D721Med (cell line): ENCODE measurements at regions not wholly inside any gene's neighbourhood (a gene's known extent, or its start where the extent isn't known, plus 50 kb on each side); places are given as distances from the start of the nearest gene placed in this dataset.

ENCODE experiments used
- DNase-seq: peaks from one replicate; pipeline ENCODE4 v3.0.0; 2011; ENCODE audit warnings: low spot score; ENCODE audit not compliant: insufficient read length
- FAIRE-seq: peaks from 2 replicates; lab custom pipeline; 2011; peaks lifted over from hg19 to GRCh38; lab: Jason Lieb, UNC
- TF ChIP-seq, protein P1 (sequence below): IDR thresholded peaks from 2 replicates; pipeline ENCODE4 v1.5.1; 2012; ENCODE audit warnings: mild to moderate bottlenecking, control low read depth; ENCODE audit not compliant: insufficient read depth; ENCODE audit errors: missing control alignments

DNA sequence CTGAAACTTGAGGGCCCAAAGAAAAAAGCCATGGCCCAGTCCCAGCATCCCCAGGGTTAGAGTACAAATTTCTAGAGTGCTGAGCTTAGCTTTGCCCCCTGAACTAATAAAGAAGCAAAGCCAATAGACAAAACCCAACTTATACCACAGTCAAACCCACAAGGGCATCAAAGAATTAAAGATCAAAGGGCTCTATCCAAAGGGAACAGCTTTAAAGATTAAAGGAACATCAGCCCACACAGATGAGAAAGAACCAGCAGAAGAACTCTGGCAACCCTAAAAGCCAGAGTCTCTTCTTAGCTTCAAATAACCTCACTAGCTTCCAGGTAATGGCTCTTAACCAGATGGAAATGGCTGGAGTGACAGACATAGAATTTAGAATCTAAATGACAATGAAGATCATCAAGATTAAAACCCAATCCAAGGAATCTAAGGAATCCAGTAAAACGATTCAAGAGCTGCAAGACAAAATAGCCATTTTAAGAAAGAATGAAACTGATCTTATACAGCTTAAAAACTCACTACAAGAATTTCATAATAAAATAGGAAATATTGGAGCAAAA, 93.9 kb downstream of the YIPF5 start:
- FAIRE-seq (no peak), DNase-seq (no peak)
- TF ChIP-seq, protein P1, sequence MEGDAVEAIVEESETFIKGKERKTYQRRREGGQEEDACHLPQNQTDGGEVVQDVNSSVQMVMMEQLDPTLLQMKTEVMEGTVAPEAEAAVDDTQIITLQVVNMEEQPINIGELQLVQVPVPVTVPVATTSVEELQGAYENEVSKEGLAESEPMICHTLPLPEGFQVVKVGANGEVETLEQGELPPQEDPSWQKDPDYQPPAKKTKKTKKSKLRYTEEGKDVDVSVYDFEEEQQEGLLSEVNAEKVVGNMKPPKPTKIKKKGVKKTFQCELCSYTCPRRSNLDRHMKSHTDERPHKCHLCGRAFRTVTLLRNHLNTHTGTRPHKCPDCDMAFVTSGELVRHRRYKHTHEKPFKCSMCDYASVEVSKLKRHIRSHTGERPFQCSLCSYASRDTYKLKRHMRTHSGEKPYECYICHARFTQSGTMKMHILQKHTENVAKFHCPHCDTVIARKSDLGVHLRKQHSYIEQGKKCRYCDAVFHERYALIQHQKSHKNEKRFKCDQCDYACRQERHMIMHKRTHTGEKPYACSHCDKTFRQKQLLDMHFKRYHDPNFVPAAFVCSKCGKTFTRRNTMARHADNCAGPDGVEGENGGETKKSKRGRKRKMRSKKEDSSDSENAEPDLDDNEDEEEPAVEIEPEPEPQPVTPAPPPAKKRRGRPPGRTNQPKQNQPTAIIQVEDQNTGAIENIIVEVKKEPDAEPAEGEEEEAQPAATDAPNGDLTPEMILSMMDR, result no peak

DNA sequence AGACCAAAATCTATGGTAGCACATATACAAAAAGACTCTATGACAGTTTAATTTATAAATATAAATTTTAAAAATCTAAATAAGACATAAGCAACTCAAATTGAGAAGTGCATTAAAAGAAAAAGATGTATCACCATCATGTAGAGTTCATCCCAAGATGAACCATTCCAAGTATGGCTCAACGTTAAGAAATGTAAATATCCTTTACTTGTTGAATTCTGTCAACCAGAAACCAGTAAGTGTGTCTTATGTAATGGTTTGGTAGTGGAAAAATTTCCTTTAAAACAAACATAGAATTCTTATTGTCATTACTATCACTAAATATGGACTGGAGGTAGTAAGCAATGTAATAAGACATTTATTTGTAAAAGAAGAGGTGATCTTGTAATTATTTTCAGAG, 87.3 kb downstream of the YIPF5 start:
- FAIRE-seq (no peak), DNase-seq (no peak)

DNA sequence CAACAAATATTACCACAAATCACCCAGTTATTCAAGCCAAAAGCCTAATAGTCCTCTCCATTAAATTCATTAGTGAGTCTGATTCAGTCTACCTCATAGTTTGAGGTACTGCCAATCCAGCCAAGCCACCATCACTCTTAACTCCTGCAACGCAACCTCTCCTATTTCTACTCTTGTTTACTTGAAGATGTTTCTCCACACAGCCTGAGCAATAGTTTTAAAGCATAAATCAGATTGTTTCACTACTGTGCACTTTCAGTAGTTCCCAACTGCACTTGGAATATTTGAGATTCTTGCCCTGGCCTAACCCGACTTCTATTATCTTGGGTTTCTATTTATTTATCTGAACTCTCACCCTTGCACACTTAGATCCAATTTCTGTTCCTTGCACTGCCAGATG, 85.5 kb downstream of the YIPF5 start:
- FAIRE-seq (no peak), DNase-seq (no peak)
- TF ChIP-seq, protein P1, result no peak

More for the DNA sequence above, 87.3 kb downstream of the YIPF5 start:
- TF ChIP-seq, protein P1, result no peak

DNA sequence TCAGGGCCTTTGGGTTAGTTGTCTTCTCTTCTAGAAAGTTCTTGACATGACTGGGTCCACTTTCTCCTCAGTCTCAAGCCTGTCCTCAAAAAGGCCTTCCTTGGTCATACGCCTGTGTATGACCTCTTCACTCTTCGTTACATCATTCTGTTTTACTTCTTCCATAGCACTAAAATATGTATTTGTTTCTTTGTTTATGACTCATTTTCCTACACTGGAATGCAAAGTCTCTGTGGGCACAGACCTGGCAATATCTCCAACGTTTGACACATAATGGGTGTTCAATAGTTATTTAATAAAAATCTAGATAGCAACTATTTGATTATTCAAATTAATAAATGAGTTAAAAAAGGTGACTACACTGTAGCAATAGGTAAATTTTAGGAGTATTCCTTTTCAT, 85.1 kb downstream of the YIPF5 start:
- DNase-seq (no peak), FAIRE-seq (no peak)
- TF ChIP-seq, protein P1, result no peak

DNA sequence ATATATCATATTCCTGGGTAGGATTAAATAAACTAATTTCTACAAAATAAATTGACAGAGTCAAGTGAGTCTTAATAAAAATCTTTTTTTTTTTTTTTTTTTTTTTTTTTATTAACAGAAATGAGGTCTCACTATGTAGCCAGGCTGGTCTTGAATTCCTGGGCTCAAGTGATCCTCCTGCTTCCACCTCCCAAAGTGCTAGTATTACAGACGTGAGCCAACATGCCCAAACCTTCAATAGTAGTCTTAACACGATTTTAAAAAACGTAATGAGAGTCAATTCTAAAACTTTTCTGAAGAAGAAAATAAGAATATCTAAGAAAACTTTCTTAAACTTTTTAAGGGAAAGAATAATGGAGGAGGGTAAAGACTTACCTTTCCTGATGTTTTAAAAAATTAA, 84.2 kb downstream of the YIPF5 start:
- FAIRE-seq (no peak), DNase-seq (no peak)
- TF ChIP-seq, protein P1, result no peak

DNA sequence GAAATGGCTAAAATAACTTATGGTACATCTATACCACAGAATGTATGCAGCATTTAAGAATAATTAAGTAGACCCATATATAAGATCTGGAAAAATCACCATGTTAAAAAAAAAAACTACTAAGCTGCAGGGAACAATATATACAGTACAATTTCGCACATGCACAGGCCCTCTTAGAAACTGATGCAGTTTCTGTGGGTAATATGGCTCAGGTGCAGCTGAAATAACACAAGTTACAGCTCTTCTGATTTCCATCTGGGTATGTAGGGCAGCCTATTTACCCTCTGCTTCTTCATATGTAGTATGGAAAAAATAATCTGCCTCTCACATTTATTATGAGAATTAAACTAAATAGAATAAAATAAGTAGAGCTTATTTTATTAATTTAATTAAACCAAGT, 82.9 kb downstream of the YIPF5 start:
- DNase-seq, result no peak
- TF ChIP-seq, protein P1, result no peak
- FAIRE-seq, result no peak

DNA sequence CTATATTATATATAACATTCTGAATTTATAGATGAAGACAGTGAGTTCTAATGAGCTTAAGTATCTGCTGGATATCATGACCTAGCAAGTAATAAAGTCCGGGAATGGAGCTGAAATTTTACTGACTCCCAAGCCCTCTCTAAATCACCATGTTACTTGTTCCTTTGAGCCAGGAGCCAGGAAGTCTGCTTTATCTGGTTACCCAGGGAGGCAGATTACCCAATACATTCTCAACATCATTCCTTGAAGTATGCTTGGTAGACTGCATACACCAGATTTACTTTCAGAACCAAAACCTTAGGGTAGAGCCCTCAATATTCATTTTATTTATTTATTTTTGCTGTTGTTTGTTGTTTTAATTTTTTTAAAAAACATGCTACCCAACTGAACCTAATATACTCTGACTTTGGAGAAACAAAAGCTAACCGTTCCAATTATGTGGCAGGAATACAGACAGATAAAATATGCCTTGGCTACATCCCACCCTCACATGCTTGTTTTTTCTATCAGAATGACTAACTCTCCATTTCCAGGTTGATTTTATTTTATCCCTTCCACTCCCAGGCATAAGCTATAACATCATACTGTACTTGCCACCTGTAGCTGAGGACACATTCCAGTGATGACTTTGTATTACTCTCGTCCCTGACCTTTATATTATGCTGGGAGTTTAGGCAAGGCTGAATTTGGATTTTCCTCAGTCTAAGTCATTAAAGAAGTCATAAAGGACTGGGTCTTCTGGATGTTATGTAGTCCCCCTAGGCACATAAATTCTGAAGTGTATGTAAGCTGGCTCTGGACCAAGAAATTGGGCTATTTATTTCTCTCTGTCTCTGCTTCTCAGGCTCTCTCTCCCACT, 82.0 kb downstream of the YIPF5 start:
- no peak for FAIRE-seq
- no peak for DNase-seq
- TF ChIP-seq, protein P1, result no peak
